Activated CD4-positive, alpha-beta T cell treated with anti-CD3 and anti-CD28 coated beads, Interleukin-2, amount 50 U/mL, for 24 hours (primary cell): ENCODE measurements at regions not wholly inside any gene's neighbourhood (a gene's known extent, or its start where the extent isn't known, plus 50 kb on each side); places are given as distances from the start of the nearest gene placed in this dataset.
"Not testable (repeated sequence)": the region's sequence is repeated elsewhere in the genome, so short reads cannot be mapped to it uniquely, and the experiment has no call there.

Experiments used
- DNase-seq, 2 donors: peaks; one replicate each; pipeline ENCODE4 v3.0.0-alpha.2; 2020; ENCODE audit warnings: low read depth in 1 of 2, low spot score in 1 of 2

GRCh38 chr3:176354843-176355242, 842.4 kb downstream of the TBL1XR1 start:
- no peak for DNase-seq

GRCh38 chr3:176352716-176353334, 844.5 kb downstream of the TBL1XR1 start:
- DNase-seq = no peak

- no peak for DNase-seq
These were observed 845.9 kb downstream of the TBL1XR1 start for GRCh38 chr3:176351408-176351807.

GRCh38 chr3:176349706-176350105, 847.6 kb downstream of the TBL1XR1 start:
- DNase-seq = no peak

GRCh38 chr3:176347424-176348146, 849.7 kb downstream of the TBL1XR1 start:
- no peak for DNase-seq

- no peak for DNase-seq
These were observed 855.3 kb downstream of the TBL1XR1 start for GRCh38 chr3:176341963-176342362.

GRCh38 chr3:176328666-176329065, 868.6 kb downstream of the TBL1XR1 start:
- no peak for DNase-seq

GRCh38 chr3:176328198-176328597, 869.1 kb downstream of the TBL1XR1 start:
- DNase-seq = no peak

- not testable (repeated sequence) for DNase-seq
These were observed 870.3 kb downstream of the TBL1XR1 start for GRCh38 chr3:176326894-176327490.

- DNase-seq = not testable (repeated sequence)
These were observed 875.8 kb downstream of the TBL1XR1 start for GRCh38 chr3:176321532-176321931.

- DNase-seq = no peak
These were observed 876.2 kb downstream of the TBL1XR1 start for GRCh38 chr3:176321099-176321498.

- DNase-seq = no peak
These were observed 883.9 kb downstream of the TBL1XR1 start for GRCh38 chr3:176313426-176313825.

- DNase-seq = no peak
These were observed 886.6 kb downstream of the TBL1XR1 start for GRCh38 chr3:176310641-176311040.

GRCh38 chr3:176302271-176302670, 895.0 kb downstream of the TBL1XR1 start:
- no peak for DNase-seq

GRCh38 chr3:176296066-176296597, 901.1 kb downstream of the TBL1XR1 start:
- DNase-seq = no peak

GRCh38 chr3:176293276-176293675, 904.0 kb downstream of the TBL1XR1 start:
- DNase-seq = no peak

- DNase-seq = no peak
These were observed 910.7 kb downstream of the TBL1XR1 start for GRCh38 chr3:176286476-176287085.

- no peak for DNase-seq
These were observed 921.7 kb downstream of the TBL1XR1 start for GRCh38 chr3:176275538-176275937.

GRCh38 chr3:176275113-176275512, 922.2 kb downstream of the TBL1XR1 start:
- DNase-seq = no peak

- DNase-seq = no peak
These were observed 923.1 kb downstream of the TBL1XR1 start for GRCh38 chr3:176274161-176274560.

GRCh38 chr3:176262071-176262470, 935.2 kb downstream of the TBL1XR1 start:
- no peak for DNase-seq

GRCh38 chr3:176247191-176247590, 950.1 kb downstream of the TBL1XR1 start:
- DNase-seq = no peak
